Activated CD8-positive, alpha-beta memory T cell treated with anti-CD3 and anti-CD28 coated beads for 1 hour (primary cell): ENCODE measurements at regions not wholly inside any gene's neighbourhood (a gene's known extent, or its start where the extent isn't known, plus 50 kb on each side); places are given as distances from the start of the nearest gene placed in this dataset.

Experiments
- DNase-seq, 2 donors: peaks; one replicate each; pipeline ENCODE4 v3.0.0-alpha.2; 2020; ENCODE audit warnings: low read depth in 1 of 2; ENCODE audit errors: extremely low read depth in 1 of 2

- no peak for DNase-seq
Observed at GRCh38 chr11:109735128-109735527, 313.1 kb downstream of the C11orf87 start.

DNA sequence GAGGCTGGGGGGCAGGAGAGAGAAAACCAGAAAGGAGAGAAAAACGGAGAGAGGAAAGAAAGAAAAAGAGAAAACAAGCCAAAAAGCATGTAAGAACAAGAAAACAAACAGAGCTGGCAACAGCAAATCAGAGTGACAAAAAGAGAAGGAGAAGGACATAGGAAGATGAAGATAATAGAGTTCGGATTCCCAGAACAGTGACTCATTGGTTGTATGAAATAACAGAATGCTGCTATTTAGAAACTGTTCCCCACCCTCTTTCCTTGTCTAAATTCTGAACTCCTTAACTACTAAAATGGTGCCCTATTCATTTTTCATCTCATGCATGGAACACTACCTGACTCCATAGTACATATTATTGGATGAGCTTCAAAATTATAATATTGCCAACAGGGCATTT is 317.4 kb downstream of the C11orf87 start:
- DNase-seq, result no peak

DNA sequence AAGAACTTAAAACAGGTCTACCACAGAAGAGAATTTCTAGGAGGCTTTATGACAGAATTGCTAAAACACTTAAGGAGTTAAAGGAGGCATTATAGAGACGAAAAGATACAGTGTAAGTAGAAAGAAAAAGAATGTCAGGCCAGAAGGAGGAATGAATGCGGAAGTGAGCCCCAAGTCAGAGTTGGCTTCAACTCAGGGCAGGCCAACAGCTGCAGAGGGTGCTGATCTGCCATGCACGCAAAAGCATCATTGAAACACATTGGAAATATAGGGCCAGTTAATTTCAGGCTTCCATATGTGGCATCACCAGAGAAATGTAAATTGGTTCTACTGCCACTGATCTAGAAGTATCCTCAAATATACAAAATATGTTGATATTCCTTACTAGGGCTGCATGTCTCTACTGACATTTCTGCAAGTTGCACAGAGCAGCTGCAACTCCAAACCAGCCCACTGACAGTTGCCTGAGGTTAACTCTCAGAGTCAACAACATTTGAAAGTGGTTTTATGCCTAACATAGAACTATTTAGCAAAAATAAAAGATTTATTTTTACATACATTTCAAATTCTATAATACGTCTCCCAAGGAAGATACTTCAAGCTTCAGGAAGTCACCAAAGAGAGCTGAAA is 324.1 kb downstream of the C11orf87 start:
- DNase-seq, result no peak

GRCh38 chr11:109747839-109748238 is 325.8 kb downstream of the C11orf87 start:
- no peak for DNase-seq

- DNase-seq, result no peak
Observed at GRCh38 chr11:109749476-109749875, 327.5 kb downstream of the C11orf87 start.

GRCh38 chr11:109750964-109751363 is 329.0 kb downstream of the C11orf87 start:
- no peak for DNase-seq

GRCh38 chr11:109752212-109752825 is 330.3 kb downstream of the C11orf87 start:
- DNase-seq, result no peak

GRCh38 chr11:109756521-109756920 is 334.5 kb downstream of the C11orf87 start:
- no peak for DNase-seq

DNA sequence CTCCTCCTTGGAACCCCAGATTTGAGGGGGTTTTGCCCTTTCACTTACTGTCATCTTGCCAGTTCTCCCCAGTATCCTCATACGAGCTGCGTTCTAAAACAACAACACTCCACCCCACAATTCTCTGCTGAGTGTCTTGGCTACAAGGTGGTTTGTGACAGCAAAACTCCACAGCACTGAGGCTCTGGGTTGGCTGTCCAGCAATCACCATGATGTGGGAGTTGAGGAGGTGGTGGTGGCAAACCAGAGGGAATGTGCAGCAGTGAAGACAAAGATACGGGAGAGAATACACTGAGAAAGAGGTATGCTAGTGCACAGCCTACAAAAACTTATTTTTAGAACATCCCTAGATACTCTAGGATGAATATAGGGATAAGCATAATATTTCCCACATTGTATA is 335.0 kb downstream of the C11orf87 start:
- DNase-seq, result no peak

- DNase-seq, result no peak
Observed at GRCh38 chr11:109762546-109762945, 330.6 kb upstream of the ZC3H12C start.

DNA sequence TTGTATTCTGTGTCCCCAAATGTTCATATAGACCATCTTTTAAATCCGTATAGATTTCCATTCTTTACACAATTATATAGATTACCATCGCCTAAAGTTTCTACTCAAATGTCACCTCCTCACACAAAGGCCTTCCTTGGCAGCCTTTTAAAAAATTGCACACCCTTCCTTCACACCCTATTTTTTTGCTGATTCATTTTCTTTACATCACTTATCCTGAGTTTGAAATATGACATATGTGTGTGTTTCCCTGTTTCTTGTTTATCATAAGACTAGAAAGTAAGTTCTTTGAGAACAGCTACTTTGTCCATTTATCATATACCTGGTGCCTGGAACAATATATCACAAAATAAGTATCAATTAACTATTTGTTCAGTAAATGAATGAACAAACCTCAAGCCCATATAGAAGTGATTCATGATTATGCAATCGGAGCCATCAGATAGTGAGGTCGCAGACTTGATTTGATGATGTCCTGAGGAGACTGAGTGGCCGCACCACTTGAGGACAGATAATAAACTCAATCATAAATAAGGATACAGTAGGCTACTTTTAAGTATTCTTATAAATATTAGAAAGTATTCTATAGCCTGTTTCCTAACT is 327.4 kb upstream of the ZC3H12C start:
- DNase-seq, result no peak

DNA sequence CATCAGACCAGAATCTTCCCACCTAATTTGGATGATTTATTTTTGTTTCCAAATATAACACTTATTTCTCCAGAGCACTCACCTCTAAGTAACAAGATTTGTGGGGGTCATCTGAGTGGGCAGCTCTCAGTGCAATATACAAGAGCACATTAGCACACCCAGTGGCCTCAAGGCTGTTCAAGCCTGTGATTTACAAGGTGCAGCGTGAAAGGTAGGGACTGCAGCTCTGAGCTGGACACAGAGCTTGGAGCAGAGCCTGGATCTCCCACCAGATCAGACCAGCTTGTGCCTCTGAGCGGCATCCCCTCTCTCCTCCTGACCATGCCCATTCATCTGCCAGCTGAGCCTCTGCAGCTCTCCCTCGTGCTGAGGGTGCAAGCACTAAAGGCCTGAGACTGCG is 323.3 kb upstream of the ZC3H12C start:
- no peak for DNase-seq

- DNase-seq, result no peak
Observed at GRCh38 chr11:109770323-109770722, 322.9 kb upstream of the ZC3H12C start.

DNA sequence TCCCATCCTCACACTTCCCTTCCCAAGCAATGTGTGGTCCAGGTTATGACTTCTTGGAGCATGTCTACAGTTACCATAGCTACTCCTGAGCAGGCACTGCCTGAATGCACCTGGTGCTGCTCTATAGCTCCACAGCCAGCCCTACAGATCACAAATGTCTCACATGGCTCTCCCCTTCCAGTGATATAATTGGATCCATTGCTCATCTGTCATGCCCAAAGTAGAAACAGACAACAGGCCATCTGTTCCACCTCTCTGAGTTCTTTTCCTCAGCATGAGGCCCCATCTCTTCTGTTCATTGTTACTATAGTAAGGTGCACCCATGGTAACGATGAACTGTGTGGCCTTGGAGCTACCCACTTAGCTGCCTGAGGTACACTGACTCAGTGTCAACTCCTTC is 320.3 kb upstream of the ZC3H12C start:
- no peak for DNase-seq

- DNase-seq, result no peak
Observed at GRCh38 chr11:109775686-109776085, 317.5 kb upstream of the ZC3H12C start.

DNA sequence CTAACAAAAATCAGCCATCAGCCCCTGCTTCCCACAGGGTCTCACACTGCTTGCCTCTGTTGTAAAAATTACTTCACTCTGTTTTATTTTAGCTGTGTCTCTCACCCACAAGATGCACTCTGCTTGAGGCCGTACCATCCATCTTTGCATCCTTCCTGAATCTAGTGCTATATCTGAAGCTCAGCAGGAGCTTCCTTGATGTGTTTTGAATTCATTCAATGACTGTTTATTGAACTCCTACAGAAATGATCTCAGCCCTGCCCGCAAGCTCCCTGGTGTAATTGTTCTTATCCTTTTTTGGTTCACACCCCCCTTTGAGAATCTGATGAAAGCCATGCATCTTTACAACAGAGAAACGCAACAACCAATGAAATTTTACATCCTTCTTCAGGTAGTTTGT is 310.2 kb upstream of the ZC3H12C start:
- no peak for DNase-seq

- no peak for DNase-seq
Observed at GRCh38 chr11:109783840-109784239, 309.4 kb upstream of the ZC3H12C start.

- DNase-seq, result no peak
Observed at GRCh38 chr11:109784536-109784935, 308.7 kb upstream of the ZC3H12C start.

- no peak for DNase-seq
Observed at GRCh38 chr11:109785198-109785597, 308.0 kb upstream of the ZC3H12C start.

GRCh38 chr11:109785714-109786113 is 307.5 kb upstream of the ZC3H12C start:
- DNase-seq, result no peak

- no peak for DNase-seq
Observed at GRCh38 chr11:109788948-109789490, 304.2 kb upstream of the ZC3H12C start.

DNA sequence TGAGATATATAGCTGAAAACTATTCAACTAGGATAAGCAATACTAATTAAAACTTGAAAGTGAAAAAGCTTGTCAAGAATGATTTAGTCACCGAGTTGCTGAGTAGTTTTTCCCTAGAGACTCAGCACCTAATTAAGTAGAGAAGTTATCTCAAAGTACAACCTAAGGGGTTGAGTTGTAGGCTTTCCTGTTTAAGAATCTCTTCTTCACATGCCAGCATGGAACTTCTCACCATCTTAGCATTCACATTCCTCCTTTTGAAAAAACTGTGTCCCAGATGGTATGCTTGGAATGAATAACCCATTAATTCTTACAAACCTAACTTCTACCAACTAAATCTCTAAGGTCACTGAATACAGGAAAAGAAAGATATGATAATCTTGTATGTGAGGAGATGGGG is 303.3 kb upstream of the ZC3H12C start:
- DNase-seq, result no peak
